Trophoblast cell (in vitro differentiated cells and primary cell): ENCODE measurements at regions not wholly inside any gene's neighbourhood (a gene's known extent, or its start where the extent isn't known, plus 50 kb on each side); places are given as distances from the start of the nearest gene placed in this dataset.
"Not testable (repeated sequence)": the region's sequence is repeated elsewhere in the genome, so short reads cannot be mapped to it uniquely, and the experiment has no call there.

Experiments
- DNase-seq, 2 donors: peaks; one replicate each; pipeline ENCODE4 v3.0.0-alpha.2; 2016
- H2AFZ ChIP-seq: 2 replicates; pipeline ENCODE4 v1.6.1; 2013; ENCODE audit warnings: low read length, moderate library complexity, mild to moderate bottlenecking; ENCODE audit not compliant: insufficient read depth, poor library complexity
- H2AK5ac ChIP-seq: 2 replicates; pipeline ENCODE4 v1.6.1; 2013; ENCODE audit warnings: mild to moderate bottlenecking, low read length
- H2BK120ac ChIP-seq: 2 replicates; pipeline ENCODE4 v1.6.1; 2013; ENCODE audit warnings: low read length, mild to moderate bottlenecking, moderate library complexity; ENCODE audit not compliant: insufficient read depth, poor library complexity
- H2BK12ac ChIP-seq: 2 replicates; pipeline ENCODE4 v1.6.1; 2013; ENCODE audit warnings: mild to moderate bottlenecking, low read length, moderate library complexity
- H2BK5ac ChIP-seq: 2 replicates; pipeline ENCODE4 v1.6.1; 2013; ENCODE audit warnings: low read length, low read depth, moderate library complexity, mild to moderate bottlenecking; ENCODE audit not compliant: poor library complexity
- H3K14ac ChIP-seq: 2 replicates; pipeline ENCODE4 v1.6.1; 2013; ENCODE audit warnings: mild to moderate bottlenecking, low read length
- H3K18ac ChIP-seq: 2 replicates; pipeline ENCODE4 v1.6.1; 2013; ENCODE audit warnings: mild to moderate bottlenecking, low read length
- H3K23ac ChIP-seq: 2 replicates; pipeline ENCODE4 v1.6.1; 2013; ENCODE audit warnings: low read length
- H3K27ac ChIP-seq: 2 replicates; pipeline ENCODE4 v1.5.1; 2013; ENCODE audit warnings: low read depth, mild to moderate bottlenecking, inconsistent platforms, low read length, moderate library complexity
- H3K27me3 ChIP-seq: 2 replicates; pipeline ENCODE4 v1.6.1; 2013; ENCODE audit warnings: inconsistent platforms, mild to moderate bottlenecking, low read length, moderate library complexity; ENCODE audit not compliant: insufficient read depth
- H3K36me3 ChIP-seq, 2 experiments: 1 replicate in 1 of 2; 2 replicates in 1 of 2; pipeline ENCODE4 v1.6.1; 2013; ENCODE audit warnings: low read length in 2 of 2, mild to moderate bottlenecking in 2 of 2, moderate library complexity in 1 of 2; ENCODE audit not compliant: insufficient read depth in 2 of 2, control insufficient read depth in 1 of 2
- H3K4ac ChIP-seq: 2 replicates; pipeline ENCODE4 v1.6.1; 2013; ENCODE audit warnings: low read depth, mild to moderate bottlenecking, low read length, moderate library complexity
- H3K4me1 ChIP-seq, 2 experiments: 1 replicate in 1 of 2; 2 replicates in 1 of 2; pipeline ENCODE4 v1.6.1; 2013; ENCODE audit warnings: low read length in 2 of 2, mild to moderate bottlenecking in 2 of 2, moderate library complexity in 1 of 2; ENCODE audit not compliant: insufficient read depth in 2 of 2, control insufficient read depth in 1 of 2
- H3K4me2 ChIP-seq: 2 replicates; pipeline ENCODE4 v1.6.1; 2013; ENCODE audit warnings: inconsistent platforms, mild to moderate bottlenecking, low read length, moderate library complexity
- H3K4me3 ChIP-seq: 2 replicates; pipeline ENCODE4 v1.5.1; 2013; ENCODE audit warnings: mild to moderate bottlenecking, low read depth, low read length, inconsistent platforms
- H3K79me1 ChIP-seq: one replicate; pipeline ENCODE4 v1.6.1; 2013; ENCODE audit warnings: low read length
- H3K79me2 ChIP-seq: 2 replicates; pipeline ENCODE4 v1.6.1; 2013; ENCODE audit warnings: low read length, mild to moderate bottlenecking; ENCODE audit not compliant: control insufficient read depth, insufficient read depth, poor library complexity
- H3K9ac ChIP-seq: 2 replicates; pipeline ENCODE4 v1.6.1; 2013; ENCODE audit warnings: mild to moderate bottlenecking, low read length
- H3K9me3 ChIP-seq: 2 replicates; pipeline ENCODE4 v1.6.1; 2013; ENCODE audit warnings: low read depth, mild to moderate bottlenecking, control low read depth, inconsistent platforms, low read length; ENCODE audit not compliant: insufficient read depth
- H4K12ac ChIP-seq: 2 replicates; pipeline ENCODE4 v1.6.1; 2013; ENCODE audit warnings: low read depth, mild to moderate bottlenecking, low read length, moderate library complexity
- H4K8ac ChIP-seq: 2 replicates; pipeline ENCODE4 v1.6.1; 2013; ENCODE audit warnings: low read depth, mild to moderate bottlenecking, low read length, moderate library complexity
- H4K91ac ChIP-seq: one replicate; pipeline ENCODE4 v1.6.1; 2013; ENCODE audit warnings: low read depth, mild to moderate bottlenecking, low read length, moderate library complexity
- WGBS: extraction: QIAGEN DNeasy Blood & Tissue Kit; methylation state at CpG from one replicate; pipeline ENCODE4 v1.1.7; 2013; ENCODE audit warnings: missing lambda C conversion rate; ENCODE audit not compliant: insufficient read length, insufficient coverage; ENCODE audit errors: extremely low coverage; 5-methylcytosine and 5-hydroxymethylcytosine counted together

DNA sequence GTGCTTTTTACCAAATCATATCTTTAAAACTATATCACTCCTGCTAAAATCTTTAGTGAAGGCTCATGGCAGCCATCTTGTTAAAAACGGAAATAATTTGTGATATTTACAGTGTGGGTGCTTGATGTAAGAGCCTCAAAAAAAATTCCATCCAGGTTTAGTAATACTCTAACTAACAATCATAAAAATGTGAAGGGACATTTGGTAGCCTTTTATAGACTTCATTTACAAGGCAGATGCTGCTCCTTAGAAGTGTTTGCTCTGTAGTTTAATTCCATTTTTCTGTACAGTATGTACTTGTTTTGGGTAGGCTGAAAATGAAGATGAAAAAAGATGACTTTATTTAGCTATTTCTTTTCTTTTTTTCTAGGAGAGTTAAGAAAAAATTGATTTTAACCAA is 525.0 kb downstream of the ZEB2 start:
- Histone ChIP-seq H3K14ac (no peak overlapping the region), H3K27ac (no peak overlapping the region), H3K79me1 (no peaks in the 10 kb centered on the region), H3K9ac (no peak overlapping the region), H3K4ac (no peak overlapping the region), H3K9me3 (no peaks in the 10 kb centered on the region), H3K4me1 (no peaks in the 10 kb centered on the region), H4K12ac (no peak overlapping the region), H2AFZ (no peak overlapping the region), H3K23ac (no peak overlapping the region), H3K18ac (no peak overlapping the region), H2BK5ac (no peak overlapping the region), H2BK12ac (no peak overlapping the region), H2AK5ac (no peak overlapping the region), H4K91ac (no peak overlapping the region), H3K79me2 (no peaks in the 10 kb centered on the region), H2BK120ac (no peak overlapping the region), H3K4me3 (no peak overlapping the region), H3K27me3 (no peaks in the 10 kb centered on the region), H3K36me3 (no peaks in the 10 kb centered on the region), H4K8ac (no peak overlapping the region), H3K4me2 (no peak overlapping the region)
- no CpG with 5 or more reads among the region's 1 CpG for WGBS
- no peak for DNase-seq

DNA sequence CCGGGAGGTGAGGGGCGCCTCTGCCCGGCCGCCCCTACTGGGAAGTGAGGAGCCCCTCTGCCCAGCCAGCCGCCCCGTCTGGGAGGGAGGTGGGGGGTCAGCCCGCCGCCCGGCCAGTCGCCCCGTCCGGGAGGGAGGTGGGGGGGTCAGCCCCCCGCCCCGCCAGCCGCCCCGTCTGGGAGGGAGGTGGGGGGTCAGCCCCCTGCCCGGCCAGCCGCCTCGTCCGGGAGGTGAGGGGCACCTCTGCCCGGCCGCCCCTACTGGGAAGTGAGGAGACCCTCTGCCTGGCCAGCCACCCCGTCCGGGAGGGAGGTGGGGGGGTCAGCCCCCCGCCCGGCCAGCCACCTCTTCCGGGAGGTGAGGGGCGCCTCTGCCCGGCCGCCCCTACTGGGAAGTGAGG is 528.3 kb downstream of the ZEB2 start:
- H3K27me3 ChIP-seq, H3K4me1 ChIP-seq, H3K23ac ChIP-seq, H2BK5ac ChIP-seq, H3K27ac ChIP-seq, H3K4me2 ChIP-seq, H4K12ac ChIP-seq, H3K4ac ChIP-seq, H3K4me3 ChIP-seq, H4K8ac ChIP-seq, H3K79me1 ChIP-seq, H2AK5ac ChIP-seq, H3K9ac ChIP-seq, H2BK120ac ChIP-seq, H2BK12ac ChIP-seq, H3K36me3 ChIP-seq, DNase-seq, H2AFZ ChIP-seq, H4K91ac ChIP-seq, H3K9me3 ChIP-seq, H3K79me2 ChIP-seq, H3K18ac ChIP-seq, H3K14ac ChIP-seq: not testable (repeated sequence)
- no CpG with 5 or more reads among the region's 30 CpGs for whole genome bisulfite sequencing

DNA sequence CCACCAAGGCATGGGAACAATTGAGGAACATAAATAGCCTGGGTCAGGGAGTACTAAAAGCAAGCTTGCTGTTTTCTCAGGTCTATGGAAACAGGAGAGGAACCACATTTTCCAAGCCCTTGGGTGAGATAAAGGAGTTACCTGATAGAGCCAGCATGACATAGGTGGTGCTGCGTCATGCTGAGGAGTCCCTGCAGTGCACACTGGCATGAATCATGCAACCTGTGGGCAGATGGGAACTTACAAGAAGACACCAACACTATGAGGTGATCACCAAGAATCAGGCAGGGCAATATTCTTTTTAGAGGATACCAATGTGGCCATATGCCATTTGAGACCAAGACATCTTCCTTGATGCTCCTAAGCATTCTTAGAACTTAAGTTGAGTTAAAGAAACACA is 531.8 kb downstream of the ZEB2 start:
- H3K4me1 ChIP-seq, result no peaks in the 10 kb centered on the region
- peaks cover 2% of the 10 kb centered on the region for H3K9me3 ChIP-seq
- no peaks in the 10 kb centered on the region for H3K36me3 ChIP-seq
- peak in 1 of 2 donors; percentile 8 for DNase-seq
- H3K9ac ChIP-seq, result no peak overlapping the region
- no peak overlapping the region for H3K18ac ChIP-seq
- no peak overlapping the region for H2AFZ ChIP-seq
- H3K79me1 ChIP-seq, result no peaks in the 10 kb centered on the region
- no peak overlapping the region for H2BK120ac ChIP-seq
- no peaks in the 10 kb centered on the region for H3K79me2 ChIP-seq
- no peak overlapping the region for H2BK12ac ChIP-seq
- H3K27ac ChIP-seq, result no peak overlapping the region
- no peak overlapping the region for H2BK5ac ChIP-seq
- no peak overlapping the region for H3K14ac ChIP-seq
- H3K4me3 ChIP-seq, result no peak overlapping the region
- H3K27me3 ChIP-seq, result no peaks in the 10 kb centered on the region
- no peak overlapping the region for H2AK5ac ChIP-seq
- H3K23ac ChIP-seq, result no peak overlapping the region
- H3K4ac ChIP-seq, result no peak overlapping the region
- H4K12ac ChIP-seq, result no peak overlapping the region
- H4K8ac ChIP-seq, result no peak overlapping the region
- no peak overlapping the region for H4K91ac ChIP-seq
- no peak overlapping the region for H3K4me2 ChIP-seq
- no CpG with 5 or more reads among the region's 1 CpG for WGBS

DNA sequence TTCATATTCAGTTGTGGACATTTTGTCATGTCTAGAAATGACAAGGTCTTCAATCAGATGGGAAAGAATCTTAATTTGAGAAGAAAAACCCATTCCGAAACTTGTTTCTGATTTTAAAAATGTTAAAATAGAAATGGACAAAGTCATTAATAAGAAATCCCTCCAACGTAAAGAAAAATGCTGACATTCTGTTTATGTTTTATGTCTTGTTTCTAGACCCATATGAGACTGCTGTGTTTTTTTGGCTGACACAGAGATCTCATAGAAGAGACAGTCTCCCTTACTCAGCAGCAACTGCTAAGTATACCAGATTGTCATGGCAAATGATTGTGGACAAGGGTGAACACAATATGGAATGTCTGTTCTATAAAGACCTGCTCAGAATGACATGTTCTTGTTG is 538.5 kb downstream of the ZEB2 start:
- Histone ChIP-seq H3K18ac (no peak overlapping the region), H3K27me3 (no peaks in the 10 kb centered on the region), H2BK12ac (no peak overlapping the region), H2BK120ac (no peak overlapping the region), H3K27ac (no peak overlapping the region), H2BK5ac (no peak overlapping the region), H3K14ac (no peak overlapping the region), H3K79me2 (no peaks in the 10 kb centered on the region), H4K8ac (no peak overlapping the region), H2AFZ (no peak overlapping the region), H3K23ac (no peak overlapping the region), H3K4ac (no peak overlapping the region), H4K12ac (no peak overlapping the region), H3K79me1 (no peaks in the 10 kb centered on the region), H3K36me3 (no peaks in the 10 kb centered on the region), H4K91ac (no peak overlapping the region), H3K4me3 (no peak overlapping the region), H3K4me2 (no peak overlapping the region), H3K9ac (no peak overlapping the region), H3K4me1 (no peaks in the 10 kb centered on the region), H3K9me3 (peaks cover 2% of the 10 kb centered on the region), H2AK5ac (no peak overlapping the region)
- no peak for DNase-seq
- no CpG with 5 or more reads among the region's 2 CpGs for WGBS
